CD4-positive, alpha-beta memory T cell (primary cell): ENCODE measurements at regions not wholly inside any gene's neighbourhood (a gene's known extent, or its start where the extent isn't known, plus 50 kb on each side); places are given as distances from the start of the nearest gene placed in this dataset.
"Not testable (repeated sequence)": the region's sequence is repeated elsewhere in the genome, so short reads cannot be mapped to it uniquely, and the experiment has no call there.

Experiments
- CTCF ChIA-PET: fragments of 350-600 bp; sonication (Branson Sonifier 250); formaldehyde crosslinking; loops from one replicate; lab custom pipeline; 2021; ENCODE audit warnings: inconsistent platforms; ENCODE audit not compliant: partially characterized antibody; lab: Charles Lee
- POLR2A ChIA-PET: fragments of 350-600 bp; sonication (Branson Sonifier 250); formaldehyde crosslinking; loops from one replicate; lab custom pipeline; 2021; ENCODE audit not compliant: partially characterized antibody; lab: Charles Lee
- DNase-seq, 5 donors: peaks; one replicate each; pipeline versions ENCODE4 v3.0.0 to v3.0.0-alpha.2; 2020 to 2022; ENCODE audit warnings: mixed read lengths in 1 of 5
- H3K27ac ChIP-seq: one replicate; pipeline ENCODE4 v1.7.0; 2013; ENCODE audit warnings: low read depth, low read length
- H3K27me3 ChIP-seq: 2 replicates; pipeline ENCODE4 v1.7.0; 2013; ENCODE audit warnings: mild to moderate bottlenecking, low read length, moderate library complexity; ENCODE audit not compliant: insufficient read depth
- H3K36me3 ChIP-seq: 2 replicates; pipeline ENCODE4 v1.7.0; 2013; ENCODE audit warnings: mild to moderate bottlenecking, low read length, moderate library complexity; ENCODE audit not compliant: insufficient read depth
- H3K4me1 ChIP-seq: 2 replicates; pipeline ENCODE4 v1.7.0; 2013; ENCODE audit warnings: mild to moderate bottlenecking, low read length, moderate library complexity; ENCODE audit not compliant: insufficient read depth
- H3K4me3 ChIP-seq, 2 donors: one replicate each; pipeline ENCODE4 v1.7.0; 2013; ENCODE audit warnings: low read length in 2 of 2, mild to moderate bottlenecking in 1 of 2
- H3K9me3 ChIP-seq, 2 donors: one replicate each; pipeline ENCODE4 v1.7.0; 2013; ENCODE audit warnings: low read length in 2 of 2, control low read depth in 1 of 2; ENCODE audit not compliant: control insufficient read depth in 1 of 2
- H3K27ac Mint-ChIP-seq, 7 donors: one replicate each; pipeline ENCODE4 v1.8.0; 2020 to 2021; ENCODE audit warnings: mixed read lengths in 7 of 7, mild to moderate bottlenecking in 6 of 7, inconsistent platforms in 3 of 7, moderate library complexity in 3 of 7
- H3K27me3 Mint-ChIP-seq, 2 donors: one replicate each; pipeline ENCODE4 v1.8.0; 2020 to 2021; ENCODE audit warnings: mixed read lengths in 2 of 2
- H3K36me3 Mint-ChIP-seq, 2 donors: one replicate each; pipeline ENCODE4 v1.8.0; 2020 to 2021; ENCODE audit warnings: mixed read lengths in 2 of 2, inconsistent platforms in 1 of 2, mild to moderate bottlenecking in 1 of 2
- H3K4me1 Mint-ChIP-seq, 4 donors: one replicate each; pipeline ENCODE4 v1.8.0; 2020 to 2021; ENCODE audit warnings: mixed read lengths in 4 of 4, mild to moderate bottlenecking in 1 of 4
- H3K4me3 Mint-ChIP-seq, 8 donors: one replicate each; pipeline ENCODE4 v1.8.0; 2020 to 2021; ENCODE audit warnings: mixed read lengths in 8 of 8, mild to moderate bottlenecking in 7 of 8, moderate library complexity in 6 of 8, inconsistent platforms in 3 of 8
- H3K9me3 Mint-ChIP-seq, 8 donors: one replicate each; pipeline ENCODE4 v1.8.0; 2020 to 2021; ENCODE audit warnings: mixed read lengths in 8 of 8, mild to moderate bottlenecking in 5 of 8, inconsistent platforms in 3 of 8, moderate library complexity in 1 of 8
- intact Hi-C: fragments of 100-400 bp; cut with micrococcal nuclease; formaldehyde crosslinking; loops from one replicate; pipeline ENCODE4 v1.15.1; 2023

DNA sequence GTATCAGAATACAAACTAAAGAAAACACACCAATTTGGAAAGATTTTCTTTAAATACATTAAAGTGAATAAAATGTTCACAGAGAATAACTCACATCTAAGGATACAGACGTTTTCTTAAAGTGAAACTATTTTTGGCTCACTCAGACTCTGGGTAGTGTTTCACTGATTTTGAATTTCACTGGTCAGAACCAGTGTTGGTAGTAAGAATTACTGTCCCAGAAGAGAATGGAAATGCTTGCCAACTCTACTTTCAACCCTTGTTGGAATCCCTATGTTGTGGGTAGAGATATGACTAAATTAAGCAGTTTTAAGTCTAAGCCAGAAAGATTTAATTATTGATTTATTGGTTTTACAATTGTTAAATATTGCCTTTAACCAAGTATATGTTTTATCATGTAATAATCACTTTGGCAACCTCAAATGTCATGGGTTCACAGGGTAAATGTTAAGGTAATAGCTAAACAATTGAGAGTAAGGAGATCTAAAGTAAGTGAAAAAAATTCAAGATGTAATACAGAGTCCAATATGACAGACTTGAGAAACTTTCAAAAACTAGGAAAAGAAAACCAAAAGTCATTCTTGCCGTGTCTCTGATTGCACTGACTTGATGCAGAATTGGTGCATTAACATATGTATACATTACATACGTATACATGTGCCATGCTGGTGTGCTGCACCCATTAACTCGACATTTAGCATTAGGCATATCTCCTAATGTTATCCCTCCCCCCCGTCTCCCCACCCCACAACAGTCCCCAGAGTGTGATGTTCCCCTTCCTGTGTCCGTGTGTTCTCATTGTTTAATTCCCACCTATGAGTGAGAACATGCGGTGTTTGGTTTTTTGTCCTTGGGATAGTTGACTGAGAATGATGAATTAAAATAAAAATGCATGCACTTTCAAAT is 1517.2 kb upstream of the TPTE start:
- H3K27ac Mint-ChIP-seq, H3K4me3 ChIP-seq, H3K36me3 ChIP-seq, CTCF ChIA-PET, intact Hi-C loops, POLR2A ChIA-PET, H3K9me3 ChIP-seq, H3K36me3 Mint-ChIP-seq, H3K27ac ChIP-seq, H3K4me3 Mint-ChIP-seq, H3K4me1 ChIP-seq, DNase-seq, H3K4me1 Mint-ChIP-seq, H3K27me3 ChIP-seq: not testable (repeated sequence)
- Mint-ChIP-seq H3K9me3 (peaks cover 0 to 37% (median 26%) of the 10 kb centered on the region in 8 donors), H3K27me3 (peaks cover 22 to 49% of the 10 kb centered on the region in 2 donors)

DNA sequence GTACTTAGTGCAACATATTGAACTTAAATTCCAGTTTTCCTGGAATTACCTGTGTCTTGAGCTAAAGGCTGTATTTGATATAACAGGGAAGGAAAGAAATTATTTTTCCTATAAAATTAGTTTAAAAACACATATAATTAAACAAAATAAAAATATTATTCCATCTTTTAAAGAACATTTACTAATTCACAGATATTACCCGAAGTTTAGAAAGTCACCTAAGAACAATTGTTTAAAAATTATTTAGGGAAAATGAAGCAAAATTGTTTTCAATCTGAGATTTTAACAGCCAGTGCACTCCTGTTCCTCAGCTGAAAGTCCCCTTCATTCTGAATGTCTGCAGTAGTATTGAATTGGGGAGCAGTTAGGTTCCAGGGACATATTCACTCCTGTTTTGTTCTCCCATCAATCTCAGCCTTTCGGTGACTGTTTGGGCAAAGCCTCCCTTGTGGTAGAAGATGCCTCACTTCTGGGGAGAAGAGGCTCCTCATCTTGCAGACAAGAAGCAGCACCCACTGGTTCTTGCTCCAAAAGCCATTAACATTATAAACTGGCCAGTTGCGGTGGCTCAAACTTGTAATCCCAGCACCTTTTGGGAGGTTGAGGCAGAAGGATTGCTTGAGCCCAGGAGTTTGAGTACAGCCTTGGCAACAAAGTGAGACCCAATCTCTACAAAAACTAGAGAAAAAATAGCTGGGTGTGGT is 1516.4 kb upstream of the TPTE start:
- H3K4me1 Mint-ChIP-seq, CTCF ChIA-PET, H3K4me1 ChIP-seq, H3K27ac Mint-ChIP-seq, H3K4me3 Mint-ChIP-seq, H3K36me3 ChIP-seq, H3K9me3 ChIP-seq, H3K27ac ChIP-seq, H3K36me3 Mint-ChIP-seq, POLR2A ChIA-PET, DNase-seq, H3K27me3 ChIP-seq, H3K4me3 ChIP-seq, intact Hi-C loops: not testable (repeated sequence)
- Mint-ChIP-seq H3K27me3 (peaks cover 25 to 51% of the 10 kb centered on the region in 2 donors), H3K9me3 (peaks cover 0 to 34% (median 26%) of the 10 kb centered on the region in 8 donors)

DNA sequence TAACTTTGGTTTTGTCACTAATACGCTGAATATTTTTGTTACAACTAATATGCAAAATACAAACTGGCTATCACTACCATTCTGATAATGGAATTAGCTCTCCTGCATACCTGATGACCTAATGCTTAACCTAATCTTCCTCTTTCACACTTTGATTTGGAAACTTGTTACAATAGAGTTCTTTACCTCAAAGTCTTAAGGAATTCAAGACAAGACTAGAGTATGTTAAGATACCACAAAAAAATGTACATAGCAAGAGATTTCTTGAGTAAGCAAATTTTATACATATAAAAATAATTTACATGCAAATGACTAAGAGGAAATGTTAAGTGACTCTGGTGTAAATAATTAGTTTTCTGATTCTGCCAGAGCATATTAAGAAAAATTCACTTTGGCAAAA is 1515.7 kb upstream of the TPTE start:
- Mint-ChIP-seq H3K9me3 (peaks cover 0 to 32% (median 22%) of the 10 kb centered on the region in 8 donors), H3K27me3 (peaks cover 27 to 48% of the 10 kb centered on the region in 2 donors)
- intact Hi-C loops, H3K4me1 ChIP-seq, H3K27me3 ChIP-seq, H3K4me3 ChIP-seq, POLR2A ChIA-PET, H3K27ac ChIP-seq, H3K36me3 ChIP-seq, H3K27ac Mint-ChIP-seq, H3K36me3 Mint-ChIP-seq, H3K4me1 Mint-ChIP-seq, H3K4me3 Mint-ChIP-seq, H3K9me3 ChIP-seq, DNase-seq, CTCF ChIA-PET: not testable (repeated sequence)

DNA sequence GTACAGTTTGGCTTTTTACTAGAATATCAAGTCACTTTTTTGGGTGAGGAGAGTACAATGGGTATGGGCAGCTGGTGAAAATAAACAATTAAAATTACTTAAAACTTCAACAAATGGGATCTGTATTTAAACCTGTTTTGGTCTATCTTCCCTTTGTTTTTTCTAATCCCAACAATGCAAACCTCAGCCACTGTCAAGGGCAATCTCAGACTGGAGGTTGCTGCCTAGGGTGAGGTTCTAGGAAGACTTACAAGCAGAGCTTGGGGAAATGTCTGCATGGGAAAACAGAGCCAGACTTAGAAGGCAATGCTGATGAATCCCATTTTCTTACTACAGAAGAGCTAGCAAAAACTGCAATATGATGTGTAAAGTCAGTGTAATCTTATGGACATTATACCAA is 1515.3 kb upstream of the TPTE start:
- H3K4me1 ChIP-seq, H3K27ac Mint-ChIP-seq, H3K27ac ChIP-seq, H3K4me3 ChIP-seq, CTCF ChIA-PET, H3K36me3 ChIP-seq, H3K4me3 Mint-ChIP-seq, POLR2A ChIA-PET, H3K9me3 ChIP-seq, H3K4me1 Mint-ChIP-seq, H3K36me3 Mint-ChIP-seq, H3K27me3 ChIP-seq, DNase-seq, intact Hi-C loops: not testable (repeated sequence)
- peaks cover 0 to 30% (median 20%) of the 10 kb centered on the region in 8 donors for H3K9me3 Mint-ChIP-seq
- H3K27me3 Mint-ChIP-seq = peaks cover 31 to 50% of the 10 kb centered on the region in 2 donors

DNA sequence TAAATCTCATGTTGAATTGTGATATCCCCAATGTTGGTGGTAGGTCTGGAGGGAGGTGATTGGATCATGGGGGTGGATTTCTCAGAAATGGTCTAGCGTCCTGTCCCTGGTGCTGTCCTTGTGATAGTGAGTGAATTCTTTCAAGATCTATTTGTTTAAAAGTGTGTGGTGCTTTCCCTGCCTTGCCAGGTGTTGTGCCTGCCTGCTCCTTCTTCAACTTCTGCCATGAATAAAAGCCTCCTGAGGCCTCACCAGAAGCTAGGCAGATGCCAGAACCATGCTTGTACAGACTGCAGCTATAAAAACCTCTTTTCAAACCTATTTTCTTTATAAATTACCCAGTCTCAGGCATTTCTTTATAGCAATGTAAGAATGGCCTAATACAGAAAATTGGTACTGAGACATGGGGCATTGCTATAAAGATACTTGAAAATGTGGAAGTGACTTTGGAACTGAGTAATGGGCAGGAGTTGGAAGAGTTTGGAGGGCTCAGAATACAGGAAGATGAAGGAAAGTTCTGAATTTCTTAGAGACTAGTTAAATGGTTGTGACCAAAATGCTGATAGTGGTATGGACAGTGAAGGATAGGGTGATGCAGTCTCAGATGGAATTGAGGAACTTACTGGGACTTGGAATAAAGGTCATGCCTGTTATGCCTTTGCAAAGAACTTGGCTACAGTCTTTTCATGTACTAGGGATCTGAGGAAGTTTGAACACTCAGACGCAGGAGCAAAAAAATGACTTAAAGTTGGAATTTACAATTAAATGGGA is 1514.6 kb upstream of the TPTE start:
- H3K4me3 ChIP-seq, DNase-seq, H3K27ac Mint-ChIP-seq, H3K36me3 ChIP-seq, POLR2A ChIA-PET, H3K4me3 Mint-ChIP-seq, H3K27ac ChIP-seq, intact Hi-C loops, H3K27me3 ChIP-seq, H3K4me1 Mint-ChIP-seq, H3K9me3 ChIP-seq, H3K36me3 Mint-ChIP-seq, CTCF ChIA-PET, H3K4me1 ChIP-seq: not testable (repeated sequence)
- Mint-ChIP-seq H3K9me3 (peaks cover 0 to 30% (median 17%) of the 10 kb centered on the region in 8 donors), H3K27me3 (peaks cover 35 to 50% of the 10 kb centered on the region in 2 donors)

DNA sequence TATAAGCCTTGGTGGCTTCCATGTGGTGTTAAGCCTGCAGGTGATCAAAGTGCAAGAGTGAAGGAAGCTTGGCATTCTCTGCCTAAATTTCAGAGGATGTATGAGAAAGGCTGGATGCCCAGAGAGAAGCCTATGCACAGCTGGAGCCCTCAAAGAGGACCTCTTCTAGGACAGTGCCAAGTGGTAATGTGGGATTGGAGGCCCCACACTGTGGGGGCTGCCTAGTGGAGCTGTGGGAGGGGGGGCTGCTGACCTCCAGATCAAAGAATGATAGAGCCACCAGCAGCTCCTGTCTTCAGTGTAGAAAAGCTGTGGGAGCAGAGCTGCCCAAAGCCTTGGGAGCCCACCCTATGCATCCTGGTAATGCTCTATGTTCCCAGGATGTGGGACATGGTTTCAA is 1512.7 kb upstream of the TPTE start:
- no peak overlapping the region for H3K4me3 Mint-ChIP-seq
- CTCF ChIA-PET = no interaction called here
- H3K4me1 Mint-ChIP-seq = no peaks in the 10 kb centered on the region
- no peaks in the 10 kb centered on the region for H3K36me3 Mint-ChIP-seq
- Histone ChIP-seq H3K4me1 (no peaks in the 10 kb centered on the region), H3K4me3 (no peak overlapping the region), H3K27me3 (no peaks in the 10 kb centered on the region), H3K36me3 (no peaks in the 10 kb centered on the region), H3K27ac (no peak overlapping the region), H3K9me3 (no peaks in the 10 kb centered on the region)
- H3K27ac Mint-ChIP-seq = no peak overlapping the region
- H3K9me3 Mint-ChIP-seq = peaks cover 0 to 24% (median 9%) of the 10 kb centered on the region in 8 donors
- POLR2A ChIA-PET = no interaction called here
- peaks cover 49 to 61% of the 10 kb centered on the region in 2 donors for H3K27me3 Mint-ChIP-seq
- intact Hi-C loops = no loop called here
- no peak for DNase-seq
